Gastrocnemius medialis (tissue), 4 donors: ENCODE measurements at regions not wholly inside any gene's neighbourhood (a gene's known extent, or its start where the extent isn't known, plus 50 kb on each side); places are given as distances from the start of the nearest gene placed in this dataset.

Experiments
- ATAC-seq, 2 donors: fragments of 150-250 bp; one replicate each; pipeline ENCODE4 v1.9.1; 2016
- DNase-seq, 2 donors: peaks; one replicate each; pipeline ENCODE4 v3.0.0-alpha.2; 2019
- H3K27ac ChIP-seq, 4 donors: fragments of 200-600 bp; sonication (generic); 1 replicate in 1 of 4; 2 replicates in 3 of 4; pipeline ENCODE4 v1.5.1; 2016 to 2018; ENCODE audit warnings: mild to moderate bottlenecking in 2 of 4, moderate library complexity in 1 of 4
- H3K27me3 ChIP-seq, 3 donors: fragments of 200-600 bp; sonication (generic) in 2 of 3; 1 replicate in 1 of 3; 2 replicates in 2 of 3; pipeline versions ENCODE4 v1.5.1 to v1.6.0; 2016 to 2019; ENCODE audit warnings: mild to moderate bottlenecking in 1 of 3, moderate library complexity in 1 of 3
- H3K36me3 ChIP-seq, 2 donors: fragments of 200-600 bp; sonication (generic) in 1 of 2; one replicate each; pipeline ENCODE4 v1.5.1; 2017 to 2018
- H3K4me1 ChIP-seq, 2 donors: fragments of 200-600 bp; sonication (generic) in 1 of 2; one replicate each; pipeline ENCODE4 v1.5.1; 2016 to 2017; ENCODE audit warnings: mild to moderate bottlenecking in 2 of 2
- H3K4me3 ChIP-seq, 4 donors: fragments of 200-600 bp; sonication (generic) in 3 of 4; 1 replicate in 1 of 4; 2 replicates in 3 of 4; pipeline ENCODE4 v1.5.1; 2016 to 2019; ENCODE audit warnings: mild to moderate bottlenecking in 2 of 4
- H3K9me3 ChIP-seq, 3 donors: fragments of 200-600 bp; sonication (generic) in 2 of 3; 1 replicate in 1 of 3; 2 replicates in 2 of 3; pipeline ENCODE4 v1.5.1; 2016 to 2019
- POLR2A ChIP-seq, 2 donors: fragments of 450-650 bp; IDR thresholded peaks; one replicate each; pipeline ENCODE4 v1.6.1; 2017; ENCODE audit warnings: antibody characterized with exemption in 2 of 2, mild to moderate bottlenecking in 2 of 2, moderate library complexity in 2 of 2
- in situ Hi-C, 4 donors: fragments of 200-750 bp; cut with MboI; loops; one replicate each; pipeline versions ENCODE4 v1.15.0 to v1.8.0; 2017; ENCODE audit warnings: low sequenced_read_pairs in 4 of 4
- intact Hi-C: fragments of 100-400 bp; cut with DNase I; formaldehyde crosslinking; loops from one replicate; pipeline ENCODE4 v1.15.1; 2023; ENCODE audit warnings: low total_unique reads
- TF ChIP-seq, protein P1 (sequence below), 5 experiments: fragments of 450-650 bp in 3 of 5; fragments of 200-600 bp in 2 of 5; sonication (generic) in 2 of 5; IDR thresholded peaks in 4 of 5; conservative IDR thresholded peaks in 1 of 5; 1 replicate in 4 of 5; 2 replicates in 1 of 5; pipeline ENCODE4 v1.5.1; 2016 to 2019; ENCODE audit warnings: antibody characterized with exemption in 5 of 5, mild to moderate bottlenecking in 3 of 5, moderate library complexity in 3 of 5

DNA sequence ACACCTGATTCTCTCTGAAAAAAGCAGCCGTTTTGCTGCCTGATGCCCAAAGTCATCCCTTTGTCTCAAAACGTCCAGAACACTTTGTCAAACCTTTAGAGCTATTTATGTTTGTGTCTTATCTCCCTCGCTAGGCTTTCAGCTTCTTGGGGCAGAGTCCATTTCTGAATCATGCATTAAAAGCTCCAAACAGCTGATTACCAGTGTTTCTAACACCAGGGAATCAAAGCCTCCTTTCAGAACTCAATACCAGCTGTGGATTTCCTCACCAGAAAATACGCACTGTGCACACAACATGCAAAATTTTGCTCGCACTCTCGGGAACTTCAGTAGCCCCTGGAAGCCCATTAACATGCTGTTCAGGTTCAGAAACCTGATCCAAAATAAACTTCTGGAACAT lies 333.3 kb downstream of the HACE1 start:
- Histone ChIP-seq H3K9me3 (no peaks in the 10 kb centered on the region), H3K4me1 (no peaks in the 10 kb centered on the region), H3K36me3 (no peaks in the 10 kb centered on the region), H3K4me3 (no peak overlapping the region), H3K27ac (no peak overlapping the region), H3K27me3 (no peaks in the 10 kb centered on the region)
- in situ Hi-C loops (no loop called here), intact Hi-C loops (no loop called here)
- DNase-seq (no peak), ATAC-seq (no peak)
- TF ChIP-seq, protein P1, sequence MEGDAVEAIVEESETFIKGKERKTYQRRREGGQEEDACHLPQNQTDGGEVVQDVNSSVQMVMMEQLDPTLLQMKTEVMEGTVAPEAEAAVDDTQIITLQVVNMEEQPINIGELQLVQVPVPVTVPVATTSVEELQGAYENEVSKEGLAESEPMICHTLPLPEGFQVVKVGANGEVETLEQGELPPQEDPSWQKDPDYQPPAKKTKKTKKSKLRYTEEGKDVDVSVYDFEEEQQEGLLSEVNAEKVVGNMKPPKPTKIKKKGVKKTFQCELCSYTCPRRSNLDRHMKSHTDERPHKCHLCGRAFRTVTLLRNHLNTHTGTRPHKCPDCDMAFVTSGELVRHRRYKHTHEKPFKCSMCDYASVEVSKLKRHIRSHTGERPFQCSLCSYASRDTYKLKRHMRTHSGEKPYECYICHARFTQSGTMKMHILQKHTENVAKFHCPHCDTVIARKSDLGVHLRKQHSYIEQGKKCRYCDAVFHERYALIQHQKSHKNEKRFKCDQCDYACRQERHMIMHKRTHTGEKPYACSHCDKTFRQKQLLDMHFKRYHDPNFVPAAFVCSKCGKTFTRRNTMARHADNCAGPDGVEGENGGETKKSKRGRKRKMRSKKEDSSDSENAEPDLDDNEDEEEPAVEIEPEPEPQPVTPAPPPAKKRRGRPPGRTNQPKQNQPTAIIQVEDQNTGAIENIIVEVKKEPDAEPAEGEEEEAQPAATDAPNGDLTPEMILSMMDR (IDR thresholded peaks at IDR 0.05 in 4 of 5, conservative IDR thresholded peaks at IDR 0.05 in 1 of 5): no peak
- TF ChIP-seq POLR2A (IDR thresholded peaks at IDR 0.05): no peak

- in situ Hi-C loops (no loop called here), intact Hi-C loops (no loop called here)
- ATAC-seq: peak; percentile 73 to 75
- Histone ChIP-seq H3K4me1 (no peaks in the 10 kb centered on the region), H3K36me3 (no peaks in the 10 kb centered on the region), H3K9me3 (no peaks in the 10 kb centered on the region), H3K4me3 (peak overlapping the region in 3 of 4 donors; percentile 6 to 24 (median 12)), H3K27me3 (no peaks in the 10 kb centered on the region), H3K27ac (no peak overlapping the region)
- peak; percentile 15 to 30 for DNase-seq
- TF ChIP-seq, protein P1 (IDR thresholded peaks at IDR 0.05 in 4 of 5, conservative IDR thresholded peaks at IDR 0.05 in 1 of 5): peak; percentile 60 to 87 (median 73)
- no peak for TF ChIP-seq POLR2A (IDR thresholded peaks at IDR 0.05)
These were observed 333.9 kb downstream of the HACE1 start for GRCh38 chr6:104525677-104526322.

DNA sequence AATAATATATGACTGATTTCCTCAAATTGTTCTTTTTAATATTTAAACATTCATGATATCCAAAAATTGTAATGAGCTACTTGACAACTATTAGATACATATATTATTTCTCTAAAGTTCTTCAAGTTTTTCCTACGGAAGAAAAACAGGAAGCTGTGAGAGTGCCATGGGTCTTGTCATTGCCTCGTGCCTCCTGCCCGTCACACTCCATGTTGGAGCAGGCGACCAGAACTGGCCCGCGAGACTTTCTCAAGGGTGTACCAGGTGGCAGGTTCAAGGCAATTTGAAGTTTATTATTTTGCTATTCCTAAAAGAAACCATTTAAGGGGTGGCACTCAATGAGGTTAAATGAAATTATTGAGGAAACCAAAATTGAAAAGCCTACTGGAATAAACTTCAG lies 337.2 kb downstream of the HACE1 start:
- DNase-seq (peak in 1 of 2 donors; percentile 12), ATAC-seq (no peak)
- Histone ChIP-seq H3K4me1 (no peaks in the 10 kb centered on the region), H3K4me3 (no peak overlapping the region), H3K27me3 (no peaks in the 10 kb centered on the region), H3K27ac (no peak overlapping the region), H3K9me3 (no peaks in the 10 kb centered on the region), H3K36me3 (no peaks in the 10 kb centered on the region)
- no peak for TF ChIP-seq POLR2A (IDR thresholded peaks at IDR 0.05)
- TF ChIP-seq, protein P1 (IDR thresholded peaks at IDR 0.05 in 4 of 5, conservative IDR thresholded peaks at IDR 0.05 in 1 of 5): no peak
- in situ Hi-C loops: no loop called here
- intact Hi-C loops: no loop called here

DNA sequence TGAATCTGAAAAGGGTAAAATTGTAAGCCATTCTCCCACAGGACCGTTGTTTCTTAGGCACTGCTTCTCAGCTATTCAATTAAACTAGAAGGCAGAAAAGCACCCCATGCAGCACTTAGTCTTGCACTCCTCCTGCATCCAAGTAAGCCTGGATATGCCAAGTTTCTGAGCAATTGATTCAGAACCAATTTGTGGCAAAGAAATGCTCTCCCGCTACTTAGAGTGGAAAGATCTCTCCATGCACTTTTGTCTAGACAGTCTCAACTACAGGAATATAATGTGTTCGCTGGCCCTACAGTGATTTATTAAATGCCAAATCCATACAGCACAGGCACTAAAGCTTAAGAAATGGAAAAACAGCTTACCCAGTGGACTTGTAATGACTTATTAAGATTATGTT lies 338.5 kb downstream of the HACE1 start:
- intact Hi-C loops (no loop called here), in situ Hi-C loops (no loop called here)
- no peak for DNase-seq
- no peak for ATAC-seq
- no peak for TF ChIP-seq POLR2A (IDR thresholded peaks at IDR 0.05)
- TF ChIP-seq, protein P1 (IDR thresholded peaks at IDR 0.05 in 4 of 5, conservative IDR thresholded peaks at IDR 0.05 in 1 of 5): no peak
- Histone ChIP-seq H3K36me3 (no peaks in the 10 kb centered on the region), H3K4me1 (no peaks in the 10 kb centered on the region), H3K27ac (no peak overlapping the region), H3K27me3 (no peaks in the 10 kb centered on the region), H3K9me3 (no peaks in the 10 kb centered on the region), H3K4me3 (no peak overlapping the region)

DNA sequence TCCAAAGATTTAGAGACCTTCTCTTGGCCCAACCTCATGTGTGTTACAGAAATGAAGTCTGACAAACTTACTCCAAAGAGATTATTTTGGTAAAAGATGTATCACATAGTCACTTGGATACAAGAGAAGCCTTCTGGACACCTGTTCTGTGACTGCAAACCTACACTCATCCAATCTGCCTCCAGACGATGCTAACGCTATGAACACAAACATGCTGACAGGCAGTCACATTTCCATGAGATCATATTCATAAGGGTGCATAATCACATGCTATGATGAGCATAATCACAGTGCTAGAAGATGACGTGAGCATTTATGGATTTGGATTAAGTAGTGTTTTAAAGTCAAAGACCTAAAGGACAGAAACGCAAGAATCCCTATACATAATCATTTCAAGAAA lies 340.2 kb downstream of the HACE1 start:
- in situ Hi-C loops: no loop called here
- Histone ChIP-seq H3K4me1 (no peaks in the 10 kb centered on the region), H3K36me3 (no peaks in the 10 kb centered on the region), H3K9me3 (no peaks in the 10 kb centered on the region), H3K27ac (no peak overlapping the region), H3K27me3 (no peaks in the 10 kb centered on the region), H3K4me3 (no peak overlapping the region)
- TF ChIP-seq POLR2A (IDR thresholded peaks at IDR 0.05): no peak
- TF ChIP-seq, protein P1 (IDR thresholded peaks at IDR 0.05 in 4 of 5, conservative IDR thresholded peaks at IDR 0.05 in 1 of 5): no peak
- DNase-seq (no peak), ATAC-seq (no peak)
- intact Hi-C loops: no loop called here
